Peyer's patch (tissue), 4 donors: ENCODE measurements at regions not wholly inside any gene's neighbourhood (a gene's known extent, or its start where the extent isn't known, plus 50 kb on each side); places are given as distances from the start of the nearest gene placed in this dataset.

Source experiments
- DNase-seq, 3 donors: peaks; one replicate each; pipeline ENCODE4 v3.0.0-alpha.2; 2017 to 2019
- H3K27ac ChIP-seq, 4 donors: fragments of 200-600 bp; sonication (generic); one replicate each; pipeline ENCODE4 v1.5.1; 2016 to 2019
- H3K27me3 ChIP-seq, 2 donors: fragments of 200-600 bp; sonication (generic); one replicate each; pipeline ENCODE4 v1.5.1; 2019
- H3K36me3 ChIP-seq, 3 donors: fragments of 200-600 bp; sonication (generic); one replicate each; pipeline ENCODE4 v1.5.1; 2016 to 2019
- H3K4me1 ChIP-seq, 4 donors: fragments of 200-600 bp; sonication (generic); one replicate each; pipeline ENCODE4 v1.5.1; 2016 to 2019
- H3K4me3 ChIP-seq, 4 donors: fragments of 200-600 bp; sonication (generic); 1 replicate in 3 of 4; 2 replicates in 1 of 4; pipeline ENCODE4 v1.5.1; 2016 to 2019; ENCODE audit warnings: mild to moderate bottlenecking in 1 of 4
- H3K9me3 ChIP-seq, 4 donors: fragments of 200-600 bp; sonication (generic); one replicate each; pipeline ENCODE4 v1.5.1; 2016 to 2019; ENCODE audit warnings: mild to moderate bottlenecking in 1 of 4
- POLR2A ChIP-seq, 2 donors: fragments of 450-650 bp; IDR thresholded peaks; one replicate each; pipeline ENCODE4 v1.5.1; 2017; ENCODE audit warnings: antibody characterized with exemption in 2 of 2, mild to moderate bottlenecking in 2 of 2, moderate library complexity in 2 of 2
- TF ChIP-seq, protein P1 (sequence below), 6 experiments: fragments of 450-650 bp in 4 of 6; fragments of 200-600 bp in 2 of 6; sonication (generic) in 1 of 6; IDR thresholded peaks; one replicate each; pipeline ENCODE4 v1.5.1; 2017 to 2019; ENCODE audit warnings: antibody characterized with exemption in 6 of 6, mild to moderate bottlenecking in 3 of 6, moderate library complexity in 1 of 6

DNA sequence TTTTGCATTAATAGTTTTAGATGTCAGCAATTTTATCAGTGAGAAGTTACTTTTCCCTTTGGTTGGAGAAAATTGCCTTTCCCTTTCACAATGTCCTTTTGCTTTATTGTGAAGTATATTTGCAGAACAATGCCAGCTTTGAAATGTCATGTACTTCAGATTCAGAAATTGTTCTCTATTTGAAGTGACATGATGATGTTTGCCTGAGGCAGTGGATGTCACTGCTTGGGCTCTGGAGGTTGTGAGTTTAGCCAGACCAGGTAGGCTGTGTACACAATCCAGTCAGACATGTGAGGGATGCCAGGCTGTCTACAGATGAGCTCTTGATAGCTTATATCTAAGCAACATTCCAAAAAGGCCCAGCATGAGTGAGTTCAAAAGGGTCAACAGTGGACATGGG is 451.9 kb upstream of the FBXO33 start:
- H3K9me3 ChIP-seq = peaks cover 0 to 5% (median 0%) of the 10 kb centered on the region in 4 donors
- H3K4me1 ChIP-seq = no peaks in the 10 kb centered on the region

DNA sequence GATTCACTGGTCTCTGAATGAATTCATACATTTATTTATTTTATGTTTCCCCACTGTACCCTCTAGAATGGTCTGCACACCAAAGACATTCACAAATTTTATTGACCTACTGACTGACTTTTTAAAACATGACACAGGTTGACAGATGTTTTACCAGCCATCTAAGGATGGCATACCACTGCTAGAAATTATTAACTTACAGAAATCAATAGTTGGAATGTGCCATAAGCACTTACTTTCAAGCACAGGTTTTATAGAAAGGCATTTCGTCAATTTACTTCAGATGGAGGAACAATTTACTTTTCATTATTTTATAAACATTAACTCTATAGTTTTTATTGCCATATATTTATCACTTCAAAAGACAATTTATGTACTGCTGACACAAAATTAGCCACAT is 448.7 kb upstream of the FBXO33 start:
- no peaks in the 10 kb centered on the region for H3K4me1 ChIP-seq
- no peaks in the 10 kb centered on the region for H3K36me3 ChIP-seq
- no peaks in the 10 kb centered on the region for H3K27me3 ChIP-seq
- no peak overlapping the region for H3K4me3 ChIP-seq
- DNase-seq = no peak
- TF ChIP-seq, protein P1, sequence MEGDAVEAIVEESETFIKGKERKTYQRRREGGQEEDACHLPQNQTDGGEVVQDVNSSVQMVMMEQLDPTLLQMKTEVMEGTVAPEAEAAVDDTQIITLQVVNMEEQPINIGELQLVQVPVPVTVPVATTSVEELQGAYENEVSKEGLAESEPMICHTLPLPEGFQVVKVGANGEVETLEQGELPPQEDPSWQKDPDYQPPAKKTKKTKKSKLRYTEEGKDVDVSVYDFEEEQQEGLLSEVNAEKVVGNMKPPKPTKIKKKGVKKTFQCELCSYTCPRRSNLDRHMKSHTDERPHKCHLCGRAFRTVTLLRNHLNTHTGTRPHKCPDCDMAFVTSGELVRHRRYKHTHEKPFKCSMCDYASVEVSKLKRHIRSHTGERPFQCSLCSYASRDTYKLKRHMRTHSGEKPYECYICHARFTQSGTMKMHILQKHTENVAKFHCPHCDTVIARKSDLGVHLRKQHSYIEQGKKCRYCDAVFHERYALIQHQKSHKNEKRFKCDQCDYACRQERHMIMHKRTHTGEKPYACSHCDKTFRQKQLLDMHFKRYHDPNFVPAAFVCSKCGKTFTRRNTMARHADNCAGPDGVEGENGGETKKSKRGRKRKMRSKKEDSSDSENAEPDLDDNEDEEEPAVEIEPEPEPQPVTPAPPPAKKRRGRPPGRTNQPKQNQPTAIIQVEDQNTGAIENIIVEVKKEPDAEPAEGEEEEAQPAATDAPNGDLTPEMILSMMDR (IDR thresholded peaks at IDR 0.05) = no peak
- TF ChIP-seq POLR2A (IDR thresholded peaks at IDR 0.05) = no peak
- no peaks in the 10 kb centered on the region for H3K9me3 ChIP-seq
- H3K27ac ChIP-seq = no peak overlapping the region

More for the DNA sequence above, 451.9 kb upstream of the FBXO33 start:
- DNase-seq = no peak
- H3K36me3 ChIP-seq = no peaks in the 10 kb centered on the region
- no peak overlapping the region for H3K4me3 ChIP-seq
- no peaks in the 10 kb centered on the region for H3K27me3 ChIP-seq
- TF ChIP-seq POLR2A (IDR thresholded peaks at IDR 0.05) = no peak
- TF ChIP-seq, protein P1 (IDR thresholded peaks at IDR 0.05) = no peak
- H3K27ac ChIP-seq = no peak overlapping the region

DNA sequence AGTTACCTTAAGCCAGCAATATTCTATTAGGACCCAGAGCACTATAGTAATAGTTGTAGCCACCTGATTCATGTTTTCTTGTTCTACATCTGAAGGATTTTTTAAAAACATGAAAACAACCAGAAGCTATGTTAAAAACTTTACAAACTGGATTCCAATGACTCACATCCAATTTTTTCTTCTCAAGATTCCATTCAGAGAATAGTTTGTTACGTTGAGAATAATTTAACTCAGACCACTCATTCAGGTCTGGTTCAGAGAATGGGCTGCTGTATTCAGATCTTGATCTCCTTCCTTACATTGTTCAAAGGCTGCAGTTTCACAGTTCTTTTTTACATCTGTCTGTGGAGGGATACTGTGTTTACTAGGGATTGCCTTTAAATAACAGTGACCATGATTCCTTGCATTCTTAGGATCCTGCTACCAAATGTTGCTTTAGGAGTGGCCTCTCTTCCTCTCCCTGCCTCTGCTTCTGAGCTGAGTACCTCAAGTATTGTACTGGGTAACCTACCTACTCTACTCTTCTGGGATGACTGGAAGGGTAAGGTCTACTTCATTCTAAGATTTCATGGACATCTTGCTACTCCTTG is 448.0 kb upstream of the FBXO33 start:
- no peak overlapping the region for H3K4me3 ChIP-seq
- H3K36me3 ChIP-seq = no peaks in the 10 kb centered on the region
- no peaks in the 10 kb centered on the region for H3K4me1 ChIP-seq
- no peaks in the 10 kb centered on the region for H3K9me3 ChIP-seq
- TF ChIP-seq, protein P1 (IDR thresholded peaks at IDR 0.05) = no peak
- TF ChIP-seq POLR2A (IDR thresholded peaks at IDR 0.05) = no peak
- H3K27me3 ChIP-seq = no peaks in the 10 kb centered on the region
- no peak overlapping the region for H3K27ac ChIP-seq
- DNase-seq = no peak

DNA sequence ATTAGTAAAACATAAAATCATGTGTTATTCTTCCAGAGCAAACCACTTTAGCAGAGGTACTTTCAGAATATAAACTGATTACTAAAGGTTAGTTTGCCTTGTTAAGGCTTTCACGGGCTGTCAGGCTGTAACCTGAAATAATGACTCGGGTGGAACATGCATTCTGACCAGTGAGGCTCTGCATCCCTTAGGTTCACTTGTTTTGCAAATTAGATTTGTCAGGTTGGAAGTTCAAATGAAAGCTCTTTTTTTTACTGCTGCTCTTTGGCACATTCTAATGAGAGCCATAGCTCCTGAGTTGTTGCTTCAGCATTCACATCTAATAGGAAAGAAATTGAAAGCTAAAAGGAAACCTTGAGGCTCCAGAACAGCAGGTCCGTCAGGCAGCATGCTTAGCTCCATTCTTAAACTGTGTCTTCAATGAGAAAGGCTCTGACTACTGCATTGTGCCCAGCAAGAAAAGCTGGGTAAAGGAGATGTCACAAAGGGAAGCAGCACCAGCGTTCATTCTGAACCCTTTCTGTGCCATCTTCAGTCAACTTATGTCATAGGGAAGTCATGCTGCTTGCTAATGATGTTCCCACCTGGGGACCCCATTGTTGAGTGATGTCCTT is 445.5 kb upstream of the FBXO33 start:
- Histone ChIP-seq H3K36me3 (no peaks in the 10 kb centered on the region), H3K27ac (no peak overlapping the region), H3K4me3 (no peak overlapping the region), H3K9me3 (no peaks in the 10 kb centered on the region), H3K27me3 (no peaks in the 10 kb centered on the region), H3K4me1 (no peaks in the 10 kb centered on the region)
- TF ChIP-seq, protein P1 (IDR thresholded peaks at IDR 0.05) = no peak
- no peak for TF ChIP-seq POLR2A (IDR thresholded peaks at IDR 0.05)
- DNase-seq = no peak

DNA sequence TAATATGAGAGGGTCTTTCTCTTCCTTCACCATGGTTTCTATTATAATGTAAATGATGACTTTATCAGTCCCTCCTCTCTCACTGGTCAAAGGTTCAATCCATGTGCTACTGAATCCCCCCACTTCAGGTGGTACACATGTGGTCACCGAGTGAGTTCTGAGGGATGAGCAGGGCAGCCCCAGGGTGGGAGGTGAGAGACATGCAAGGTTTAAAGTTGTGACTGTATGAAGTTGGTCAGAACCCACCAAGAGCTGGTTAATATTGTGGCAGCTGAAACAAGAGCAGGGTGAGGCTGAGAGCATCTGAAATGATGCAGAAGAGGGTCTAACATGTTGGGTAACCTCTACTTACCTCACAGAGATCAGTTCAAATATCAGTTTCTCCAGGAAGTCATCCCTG is 444.7 kb upstream of the FBXO33 start:
- Histone ChIP-seq H3K36me3 (no peaks in the 10 kb centered on the region), H3K4me1 (no peaks in the 10 kb centered on the region), H3K27ac (no peak overlapping the region), H3K9me3 (no peaks in the 10 kb centered on the region), H3K27me3 (no peaks in the 10 kb centered on the region), H3K4me3 (no peak overlapping the region)
- no peak for DNase-seq
- TF ChIP-seq, protein P1 (IDR thresholded peaks at IDR 0.05) = no peak
- no peak for TF ChIP-seq POLR2A (IDR thresholded peaks at IDR 0.05)
